GM12864 (cell line): ENCODE measurements at regions not wholly inside any gene's neighbourhood (a gene's known extent, or its start where the extent isn't known, plus 50 kb on each side); places are given as distances from the start of the nearest gene placed in this dataset.
"Not testable (repeated sequence)": the region's sequence is repeated elsewhere in the genome, so short reads cannot be mapped to it uniquely, and the experiment has no call there.

Experiments
- DNase-seq: peaks from one replicate; pipeline ENCODE4 v3.0.0-alpha.2; 2011; ENCODE audit warnings: low read depth
- H3K4me3 ChIP-seq: 2 replicates; pipeline ENCODE4 v1.5.1; 2011; ENCODE audit warnings: mild to moderate bottlenecking, low read depth, low read length, control low read depth
- CTCF ChIP-seq: IDR thresholded peaks from 2 replicates; pipeline ENCODE4 v1.5.1; 2011; ENCODE audit warnings: low read depth, mild to moderate bottlenecking, moderate library complexity, low read length, control low read depth, inconsistent platforms; ENCODE audit errors: missing control alignments

GRCh38 chrX:110920991-110921390 is 125.4 kb upstream of the CHRDL1 start:
- H3K4me3 ChIP-seq = no peak overlapping the region
- no peak for DNase-seq
- TF ChIP-seq CTCF = no peak

GRCh38 chrX:110915570-110915969 is 120.0 kb upstream of the CHRDL1 start:
- no peak for TF ChIP-seq CTCF
- no peak for DNase-seq
- H3K4me3 ChIP-seq = no peak overlapping the region

GRCh38 chrX:110915111-110915510 is 119.5 kb upstream of the CHRDL1 start:
- DNase-seq = no peak
- no peak for TF ChIP-seq CTCF

GRCh38 chrX:110914281-110914680 is 118.7 kb upstream of the CHRDL1 start:
- H3K4me3 ChIP-seq = no peak overlapping the region
- DNase-seq = no peak
- no peak for TF ChIP-seq CTCF

More at GRCh38 chrX:110915111-110915510, 119.5 kb upstream of the CHRDL1 start:
- no peak overlapping the region for H3K4me3 ChIP-seq

GRCh38 chrX:110904747-110905146 is 109.1 kb upstream of the CHRDL1 start:
- DNase-seq, H3K4me3 ChIP-seq: not testable (repeated sequence)

GRCh38 chrX:110881971-110882370 is 86.4 kb upstream of the CHRDL1 start:
- no peak overlapping the region for H3K4me3 ChIP-seq
- no peak for TF ChIP-seq CTCF
- DNase-seq = no peak

- no peak for TF ChIP-seq CTCF
- no peak overlapping the region for H3K4me3 ChIP-seq
- no peak for DNase-seq
Measured at GRCh38 chrX:110877326-110877725, 81.7 kb upstream of the CHRDL1 start.

- no peak for TF ChIP-seq CTCF
- DNase-seq = no peak
- H3K4me3 ChIP-seq = no peak overlapping the region
Measured at GRCh38 chrX:110871839-110872238, 76.2 kb upstream of the CHRDL1 start.
